NCI-H1436 treated with DMSO at 0.1 percent for 48 hours (cell line): ENCODE measurements at regions not wholly inside any gene's neighbourhood (a gene's known extent, or its start where the extent isn't known, plus 50 kb on each side); places are given as distances from the start of the nearest gene placed in this dataset.
"Not testable (repeated sequence)": the region's sequence is repeated elsewhere in the genome, so short reads cannot be mapped to it uniquely, and the experiment has no call there.

Experiments
- DNase-seq: peaks from one replicate; lab custom pipeline; 2025; lab: John Stamatoyannopoulos, UW

DNA sequence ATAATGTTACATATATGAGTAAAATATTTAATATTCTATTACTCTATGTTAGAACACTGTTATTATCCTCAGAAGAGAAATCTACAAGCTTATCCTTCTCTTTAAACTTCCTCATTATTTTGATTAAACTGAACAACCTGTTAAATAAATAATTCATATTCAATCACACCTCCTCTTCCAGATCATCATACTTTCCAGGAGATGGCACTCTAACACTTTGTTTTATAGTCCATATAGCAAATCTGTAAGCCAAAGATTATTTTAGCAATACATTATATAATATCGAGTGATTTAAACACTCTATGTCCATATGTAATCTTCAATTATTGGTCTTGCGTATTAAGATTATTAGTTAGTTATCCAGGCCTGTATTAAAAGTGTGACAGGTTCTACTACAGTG, 694.1 kb downstream of the ANKRD7 start:
- DNase-seq, result no peak

DNA sequence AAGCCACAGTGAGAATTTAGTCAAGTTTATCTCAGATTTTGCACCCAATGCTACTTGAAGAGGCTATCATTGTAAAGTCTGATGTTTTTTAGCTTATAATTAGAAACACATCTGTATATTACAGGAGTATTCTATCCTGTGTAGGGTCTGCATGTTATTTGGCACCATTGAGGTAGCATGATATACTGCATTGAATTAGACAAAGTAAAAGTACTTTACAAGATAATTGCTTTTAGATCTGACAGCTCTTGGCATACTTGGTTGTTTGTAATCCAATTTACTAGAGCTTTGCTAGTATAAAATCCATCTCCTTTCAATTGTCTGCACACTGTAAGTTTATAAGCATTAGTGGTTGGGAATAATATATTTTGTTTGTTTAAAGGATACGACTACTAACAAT, 714.3 kb downstream of the ANKRD7 start:
- DNase-seq, result no peak

DNA sequence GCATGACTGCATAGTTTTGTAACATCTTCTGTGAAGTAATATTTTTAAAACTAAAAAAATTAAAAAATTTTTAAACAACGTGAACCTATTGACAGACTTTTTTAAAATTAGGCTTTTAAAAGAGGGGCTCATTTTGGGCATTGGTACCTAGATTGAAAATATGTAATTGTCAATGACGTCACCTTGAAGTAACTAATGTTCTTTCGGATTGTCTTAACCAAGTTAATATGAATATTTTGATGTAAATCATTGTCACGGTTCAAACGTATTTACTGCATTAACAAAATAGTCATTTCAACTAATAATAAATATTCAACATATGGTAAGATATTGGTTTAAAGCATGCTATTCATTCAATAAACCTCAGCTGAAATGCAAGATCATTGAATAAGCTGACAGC, 719.8 kb downstream of the ANKRD7 start:
- DNase-seq, result no peak

DNA sequence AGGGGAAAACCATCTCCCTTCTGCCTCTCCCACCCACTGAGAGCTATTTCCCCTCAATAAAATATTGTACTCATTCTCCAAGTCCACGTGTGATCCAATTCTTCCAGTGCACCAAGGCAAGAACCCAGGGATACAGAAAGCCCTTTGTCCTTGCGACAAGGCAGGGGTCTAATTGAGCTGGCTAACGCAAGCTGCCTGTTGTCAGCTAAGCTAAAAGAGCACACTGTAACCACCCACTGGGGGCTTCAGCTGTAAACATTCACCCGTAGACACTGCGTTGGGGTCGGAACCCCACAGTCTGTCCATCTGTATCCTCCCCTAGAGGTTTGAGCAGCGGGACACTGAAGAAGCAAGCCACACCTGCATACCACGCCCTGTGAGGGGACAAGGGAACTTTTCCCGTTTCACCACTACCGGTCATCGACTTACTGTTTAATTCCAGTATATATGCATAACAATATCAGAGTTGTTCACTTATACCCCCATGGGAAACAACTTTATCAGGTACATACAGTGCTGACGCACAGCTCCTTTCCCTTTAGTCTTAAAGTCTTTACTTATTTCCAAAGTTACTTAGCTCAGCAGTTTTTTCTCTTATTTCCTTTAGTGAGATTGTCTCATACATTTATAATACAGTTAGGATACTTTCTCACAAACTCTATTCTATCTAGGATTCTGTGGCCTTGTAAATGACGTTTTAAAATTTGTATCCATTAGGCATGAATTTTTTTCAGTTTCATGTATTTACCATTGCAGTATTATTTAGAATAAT, 721.6 kb downstream of the ANKRD7 start:
- DNase-seq, result no peak

DNA sequence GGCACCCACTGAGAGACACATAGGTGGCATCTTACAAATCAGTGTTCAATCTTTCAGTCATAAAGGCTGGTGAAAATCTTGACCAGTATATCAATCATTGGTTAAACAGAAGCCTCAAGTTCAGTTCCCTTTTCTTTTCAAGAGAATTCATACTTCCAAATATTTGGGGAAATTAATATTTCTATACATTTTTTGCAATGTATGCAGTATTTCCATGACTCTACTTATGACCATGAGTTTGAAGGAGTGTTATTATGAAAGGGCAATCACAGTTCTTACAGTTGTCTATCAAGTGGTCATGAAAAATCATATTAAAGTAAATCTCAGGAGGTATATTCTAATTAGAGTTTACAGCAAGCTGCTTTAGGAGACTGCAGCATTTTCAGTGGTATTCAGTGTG, 724.0 kb downstream of the ANKRD7 start:
- no peak for DNase-seq

DNA sequence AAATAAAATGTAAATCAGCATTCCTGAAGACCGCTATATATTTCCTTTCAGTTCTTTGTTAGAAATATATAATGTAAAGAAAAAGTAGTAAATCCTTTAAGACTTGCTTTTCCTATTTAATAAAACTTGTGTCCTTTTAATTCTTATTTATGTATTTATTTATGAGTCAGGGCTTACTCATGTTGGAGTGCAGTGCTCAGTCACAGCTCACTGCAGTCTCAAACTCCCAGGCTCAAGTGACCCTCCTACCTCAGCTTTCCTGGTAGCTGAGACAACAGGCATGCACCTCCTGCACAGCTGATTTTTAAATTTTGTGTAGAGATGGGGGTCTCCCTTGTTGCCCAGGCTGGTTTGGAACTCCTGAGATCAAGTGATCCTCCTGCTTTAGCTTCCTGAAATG, 724.5 kb downstream of the ANKRD7 start:
- no peak for DNase-seq

DNA sequence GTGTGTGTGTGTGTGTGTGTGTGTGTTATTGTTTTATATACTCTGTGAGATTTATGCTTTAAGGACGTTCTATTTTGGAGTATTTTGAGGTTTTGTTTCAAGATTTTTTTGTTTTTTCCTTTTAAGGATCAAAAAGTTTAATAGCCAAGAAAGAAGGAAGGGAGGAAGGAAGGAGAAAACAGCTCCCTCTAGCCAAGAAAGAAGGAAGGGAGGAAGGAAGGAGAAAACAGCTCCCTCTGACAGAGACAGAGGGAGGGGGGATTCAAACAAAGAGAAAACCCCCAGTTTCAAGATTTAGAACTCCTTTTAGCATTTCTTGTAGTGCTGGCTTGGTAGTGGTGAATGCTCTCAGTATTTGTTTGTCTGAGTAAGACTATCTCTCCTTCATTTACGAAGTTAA, 731.8 kb downstream of the ANKRD7 start:
- DNase-seq, result not testable (repeated sequence)

DNA sequence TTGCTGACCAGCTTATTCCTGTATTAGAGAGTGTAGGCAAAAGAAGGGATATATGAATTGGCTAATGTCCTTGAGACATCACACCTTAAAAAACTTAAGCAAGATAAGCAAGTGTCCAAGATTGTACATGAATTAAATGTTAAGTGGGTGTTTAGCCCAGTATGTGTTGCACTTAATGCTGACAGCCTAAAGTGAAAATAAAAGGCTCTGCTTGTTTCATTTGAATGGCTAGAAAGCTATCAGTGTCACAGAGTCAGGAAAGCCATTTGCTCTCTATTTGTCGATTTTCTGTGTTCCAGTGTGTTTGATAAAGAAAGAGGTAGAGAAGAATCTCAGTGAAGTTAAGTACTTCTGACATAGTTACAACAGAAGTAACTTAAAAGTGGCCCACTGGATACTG, 744.9 kb downstream of the ANKRD7 start:
- DNase-seq, result no peak

DNA sequence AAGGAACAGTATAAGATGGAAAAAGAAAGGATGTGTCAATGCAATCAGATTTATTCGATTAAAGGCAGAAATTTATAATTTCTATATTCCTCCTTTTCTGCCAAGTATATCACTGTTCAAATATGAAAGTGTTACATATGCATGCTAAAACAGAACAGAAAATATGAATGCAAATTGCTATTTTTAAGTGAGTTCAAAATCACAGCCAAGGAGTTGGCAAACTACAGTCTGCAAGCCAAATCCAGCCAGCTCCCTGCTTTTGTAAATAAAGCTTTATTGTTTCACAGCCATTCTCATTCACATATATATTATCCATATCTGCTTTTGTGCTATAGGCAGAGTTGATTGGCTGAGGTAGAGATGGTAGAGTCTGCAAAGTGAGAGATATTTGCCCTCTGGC, 747.2 kb downstream of the ANKRD7 start:
- no peak for DNase-seq

DNA sequence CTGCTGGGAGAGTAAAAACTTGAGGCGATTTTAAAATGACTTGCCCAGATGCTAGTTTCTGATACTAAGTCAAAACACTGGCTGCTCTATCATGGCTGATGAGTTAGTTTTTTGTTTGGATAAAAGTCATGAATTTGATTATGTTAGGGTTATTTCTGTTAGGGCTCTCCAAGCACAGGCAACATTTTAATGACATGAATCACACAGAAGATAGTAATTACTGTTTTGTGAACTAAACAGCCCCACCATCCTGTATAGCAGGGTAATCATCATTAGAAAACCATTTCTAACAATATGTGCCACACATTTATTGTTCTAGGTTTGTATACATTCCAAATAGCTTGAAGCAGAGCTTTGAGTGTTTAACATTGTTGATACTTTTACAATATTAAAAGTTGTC, 750.3 kb downstream of the ANKRD7 start:
- DNase-seq, result no peak

DNA sequence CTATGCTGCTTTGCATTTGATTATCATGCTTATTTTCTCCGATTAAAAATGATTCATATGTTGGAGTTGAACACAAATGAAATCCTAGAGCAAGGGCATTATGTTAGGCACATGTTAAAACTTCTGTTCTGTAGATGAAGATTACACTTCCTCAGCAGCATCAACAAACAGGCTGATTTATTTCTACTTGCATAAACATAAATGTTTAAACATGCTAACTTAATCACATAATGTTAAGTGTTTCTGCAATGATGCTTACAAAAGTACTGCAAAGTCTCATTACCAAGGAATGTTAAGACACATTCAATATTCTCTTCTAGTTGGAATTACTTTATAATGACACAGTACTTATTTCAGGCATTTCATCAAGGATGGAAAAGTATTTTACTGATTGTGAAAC, 770.8 kb downstream of the ANKRD7 start:
- DNase-seq, result no peak

DNA sequence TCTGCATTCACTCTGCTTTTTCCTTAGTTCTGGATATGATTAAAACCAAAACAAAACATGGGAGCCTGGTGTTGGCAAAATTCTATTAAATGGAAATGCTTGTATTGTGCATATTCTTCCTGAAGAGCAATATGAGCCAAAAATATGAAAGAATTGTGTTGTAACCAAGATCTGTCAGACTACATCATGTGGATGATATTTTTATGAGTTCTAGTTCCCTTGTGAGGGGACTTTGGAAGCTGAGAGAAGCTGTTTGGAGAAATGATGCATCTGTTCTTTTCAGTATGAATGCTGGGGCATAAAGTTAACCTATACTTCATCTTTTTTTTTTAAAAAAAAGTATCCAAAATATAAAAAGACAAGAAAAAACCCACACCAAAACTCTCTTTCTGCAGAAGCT, 782.7 kb downstream of the ANKRD7 start:
- no peak for DNase-seq

DNA sequence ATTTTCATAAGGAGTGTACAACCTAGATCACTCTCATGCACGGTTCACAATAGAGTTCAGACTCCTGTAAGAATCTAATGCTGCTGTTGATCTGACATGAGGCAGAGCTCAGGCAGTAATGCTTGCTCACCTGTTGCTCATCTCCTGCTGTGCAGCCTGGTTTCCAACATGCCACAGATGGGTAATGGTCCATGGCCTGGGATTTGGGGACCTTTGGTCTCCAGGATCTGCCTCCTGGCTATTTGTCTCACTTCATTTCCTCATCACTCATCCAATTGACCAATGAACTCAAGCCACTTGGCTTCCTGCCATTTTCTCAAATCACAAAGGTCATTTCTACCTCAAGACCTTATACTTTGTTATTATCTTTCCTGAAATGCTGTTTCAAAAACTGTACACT, 786.1 kb downstream of the ANKRD7 start:
- no peak for DNase-seq

DNA sequence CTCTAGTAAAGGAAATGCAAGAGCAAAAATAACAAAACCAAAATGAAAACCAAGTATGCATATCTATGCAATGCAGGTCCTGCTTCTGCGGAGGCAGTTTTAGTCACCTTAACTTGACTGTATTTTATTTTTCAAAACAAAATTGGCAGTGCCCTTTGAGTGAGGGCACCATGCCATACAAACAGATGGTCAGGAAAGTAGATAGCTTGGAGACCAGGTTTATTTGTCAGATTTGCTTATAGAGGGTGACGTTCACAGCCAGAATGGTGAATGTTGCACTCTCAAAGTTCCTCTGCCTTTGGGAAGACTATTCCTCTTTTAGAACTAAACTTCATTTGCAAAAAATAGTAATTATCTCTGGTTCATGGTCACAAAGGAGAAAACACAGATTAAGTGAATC, 801.9 kb downstream of the ANKRD7 start:
- no peak for DNase-seq

DNA sequence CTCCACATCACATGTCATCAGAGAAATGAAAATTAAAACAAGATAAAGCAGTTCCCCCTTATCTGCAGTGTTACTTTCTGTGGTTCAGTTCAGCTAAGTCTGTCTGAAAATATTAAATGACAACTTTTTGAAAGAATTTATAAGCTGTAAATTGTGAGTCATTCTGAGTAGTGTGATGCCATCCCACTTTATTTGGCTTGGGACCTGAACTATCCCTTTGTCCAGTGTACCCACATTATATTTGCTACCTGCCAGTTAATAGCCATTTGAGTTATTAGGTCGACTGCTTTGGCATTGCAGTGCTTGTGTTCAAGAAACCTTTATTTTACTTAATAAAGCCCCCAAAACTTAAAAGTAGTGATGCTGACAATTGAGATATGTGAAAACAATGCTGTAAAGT, 804.2 kb downstream of the ANKRD7 start:
- DNase-seq, result no peak

DNA sequence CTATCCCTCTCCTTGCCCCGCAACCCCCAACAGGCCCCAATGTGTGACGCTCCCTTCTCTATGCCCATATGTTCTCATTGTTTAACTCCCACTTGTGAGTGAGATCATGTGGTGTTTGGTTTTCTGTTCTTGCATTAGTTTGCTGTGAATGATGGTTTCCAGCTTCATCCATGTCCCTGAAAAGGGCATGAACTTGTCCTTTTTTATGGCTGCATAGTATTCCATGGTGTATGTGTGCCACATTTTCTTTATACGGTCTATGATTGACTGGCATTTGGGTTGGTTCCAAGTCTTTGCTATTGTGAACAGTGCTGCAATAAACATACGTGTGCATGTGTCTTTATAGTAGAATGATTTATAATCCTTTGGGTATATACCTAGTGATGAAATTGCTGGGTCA, 807.6 kb downstream of the ANKRD7 start:
- not testable (repeated sequence) for DNase-seq

DNA sequence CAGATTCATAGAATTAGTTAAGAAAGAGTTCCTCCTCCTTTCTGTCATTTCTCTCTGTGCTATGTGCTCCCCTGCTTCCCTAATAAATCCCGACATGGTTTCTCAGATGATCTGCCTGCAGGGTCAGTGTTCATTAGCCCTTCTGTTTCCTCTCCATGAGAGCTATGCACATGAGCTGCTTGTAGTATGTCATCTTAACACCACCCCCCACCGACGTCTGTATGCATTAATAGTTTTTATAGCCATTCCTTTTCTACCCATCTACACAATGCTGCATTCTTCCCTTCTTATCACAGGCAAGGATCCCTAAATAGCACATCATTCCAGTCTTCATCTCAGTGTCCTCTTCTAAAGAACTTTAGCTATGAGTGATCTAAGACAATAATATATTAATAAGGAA, 809.1 kb downstream of the ANKRD7 start:
- no peak for DNase-seq

DNA sequence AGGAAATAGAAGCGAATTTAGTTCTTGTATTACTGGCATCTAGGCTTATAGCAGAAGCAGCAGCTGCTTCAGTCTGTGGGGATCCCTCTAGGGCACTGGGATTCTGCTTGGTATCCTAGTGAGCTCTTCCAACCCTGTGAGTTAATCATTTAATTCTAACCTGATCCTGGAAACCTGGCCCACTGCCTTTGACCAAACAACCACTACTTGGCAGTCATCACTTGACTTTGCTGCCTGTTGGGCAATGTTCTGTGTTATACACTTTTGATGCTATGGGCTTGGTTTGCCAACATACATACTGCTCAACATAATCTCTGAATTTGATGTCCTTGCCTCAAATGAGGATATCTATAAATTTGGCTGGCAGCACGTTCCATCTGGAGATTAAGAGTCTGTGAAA, 813.4 kb downstream of the ANKRD7 start:
- no peak for DNase-seq

DNA sequence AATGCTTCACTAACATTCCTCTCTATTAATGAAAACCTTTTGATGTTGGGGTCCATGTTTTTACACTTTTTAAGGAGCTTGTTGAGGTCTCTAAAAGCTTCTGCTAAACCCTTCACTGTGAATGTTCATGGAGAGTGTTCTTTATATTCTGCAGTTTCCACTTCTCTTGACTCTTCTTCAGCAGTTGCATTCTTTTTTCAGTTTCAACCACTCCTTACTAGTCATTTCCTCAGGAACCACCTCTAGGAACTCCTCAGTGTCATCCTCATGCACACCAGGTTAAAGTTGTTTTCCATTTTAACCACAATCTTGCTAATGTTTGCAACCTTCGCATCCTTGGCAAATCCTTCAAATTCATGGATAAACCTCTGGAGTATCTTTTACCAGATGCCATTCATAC, 821.6 kb downstream of the ANKRD7 start:
- no peak for DNase-seq

DNA sequence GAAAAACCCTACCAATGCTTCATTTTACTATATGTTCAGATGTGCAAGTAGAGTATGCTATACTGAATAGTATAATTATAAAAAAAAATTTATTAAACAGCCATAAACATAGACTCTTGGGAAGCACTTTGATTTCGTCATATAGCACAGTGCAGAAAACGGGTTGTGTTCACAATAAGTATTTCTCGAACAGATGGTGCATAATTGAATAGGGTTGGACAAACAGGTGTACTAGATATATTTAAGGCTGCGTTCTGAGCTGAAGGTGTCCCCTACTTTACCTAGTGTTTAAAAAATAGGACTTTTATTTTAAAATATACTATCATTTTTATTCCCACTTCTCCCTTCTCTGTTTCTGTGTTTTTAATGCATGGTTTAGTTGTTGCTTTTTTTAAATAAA, 841.5 kb downstream of the ANKRD7 start:
- no peak for DNase-seq

DNA sequence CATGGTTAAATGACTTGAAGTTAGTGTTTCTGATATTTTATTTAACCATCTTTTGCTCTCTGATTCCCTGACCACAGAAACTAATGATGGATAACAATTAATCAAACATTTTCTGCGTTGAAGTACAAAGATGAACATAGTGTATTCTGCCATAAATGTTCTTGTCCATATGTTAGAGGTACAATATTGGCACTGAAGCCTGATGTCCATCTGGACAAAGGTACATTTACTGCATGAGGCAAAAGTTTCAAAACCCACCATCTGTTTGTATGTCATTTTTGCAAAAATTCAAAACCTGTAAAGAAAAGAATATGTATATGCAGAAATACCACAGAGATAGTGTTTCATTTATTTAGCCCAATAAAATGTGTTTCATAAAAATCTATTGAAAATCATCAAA, 861.5 kb downstream of the ANKRD7 start:
- DNase-seq, result no peak

DNA sequence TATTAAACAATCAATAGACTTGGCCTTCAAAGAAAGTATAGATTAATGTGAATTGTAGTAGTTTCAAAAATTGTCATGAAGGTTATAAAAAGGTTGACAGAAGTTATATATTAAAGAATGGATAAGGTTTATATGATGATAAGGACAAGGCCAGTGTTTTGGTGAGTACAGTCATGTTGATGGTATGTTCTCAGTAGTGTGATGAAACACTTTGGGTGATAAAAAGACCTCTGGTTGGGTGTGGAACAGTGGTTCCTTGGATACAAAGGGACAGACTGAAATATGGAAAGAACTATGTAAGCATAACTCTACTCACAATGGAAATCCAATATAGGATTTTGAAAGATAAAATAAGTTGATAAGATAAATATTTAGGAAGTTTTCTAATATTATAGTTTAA, 866.3 kb downstream of the ANKRD7 start:
- DNase-seq, result no peak

DNA sequence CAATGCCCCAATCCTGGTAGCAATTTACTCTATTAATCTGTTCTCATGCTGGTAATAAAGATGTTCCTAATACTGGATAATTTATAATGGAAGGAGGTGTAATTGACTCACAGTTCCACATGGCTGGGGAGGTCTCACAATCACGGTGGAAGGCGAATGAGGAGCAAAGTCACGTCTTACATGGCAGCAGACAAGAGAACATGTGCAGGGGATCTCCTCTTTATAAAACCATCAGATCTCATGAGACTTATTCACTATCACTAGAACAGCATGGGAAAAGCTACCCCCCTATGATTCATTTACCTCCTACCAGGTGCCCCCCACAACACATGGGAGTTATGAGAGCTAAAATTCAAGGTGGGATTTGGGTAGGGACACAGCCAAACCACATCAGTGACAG, 872.2 kb downstream of the ANKRD7 start:
- DNase-seq, result no peak

DNA sequence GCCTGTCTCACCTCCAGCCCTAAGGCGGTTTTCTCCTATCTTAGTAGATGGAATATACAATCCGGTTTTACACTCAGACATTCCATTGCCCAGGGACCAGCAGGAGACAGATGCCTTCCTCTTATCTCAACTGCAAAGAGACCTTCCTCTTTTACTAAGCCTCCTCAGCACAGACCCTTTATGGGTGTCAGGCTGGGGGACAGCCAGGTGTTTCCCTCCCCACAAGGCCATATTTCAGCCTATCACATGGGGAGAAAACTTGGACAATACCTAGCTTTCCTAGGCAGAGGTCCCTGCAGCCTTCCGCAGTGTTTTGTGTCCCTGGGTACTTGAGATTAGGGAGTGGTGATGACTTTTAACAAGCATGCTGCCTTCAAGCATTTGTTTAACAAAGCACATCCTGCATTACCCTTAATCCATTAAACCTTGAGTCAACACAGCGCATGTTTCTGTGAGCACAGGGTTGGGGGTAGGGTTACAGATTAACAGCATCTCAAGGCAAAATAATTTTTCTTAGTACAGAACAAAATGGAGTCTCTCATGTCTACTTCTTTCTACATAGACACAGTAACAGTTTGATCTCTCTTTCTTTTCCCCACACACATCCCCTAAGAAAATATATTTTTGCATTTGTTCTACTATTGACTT, 876.2 kb downstream of the ANKRD7 start:
- DNase-seq, result not testable (repeated sequence)
